ENCODE measurements at regions not wholly inside any gene's neighbourhood (a gene's known extent, or its start where the extent isn't known, plus 50 kb on each side); places are given as distances from the start of the nearest gene placed in this dataset.
"Not testable (repeated sequence)": the region's sequence is repeated elsewhere in the genome, so short reads cannot be mapped to it uniquely, and the experiment has no call there.

- Mint-ChIP-seq H3K4me1 (ENCODE audit: insufficient read depth, unreplicated experiment) (peaks cover 7% of the 10 kb centered on the region), H3K27ac (ENCODE audit: low read depth, unreplicated experiment) (no peak overlapping the region), H3K9me3 (ENCODE audit: unreplicated experiment) (no peaks in the 10 kb centered on the region), H3K27me3 (ENCODE audit: insufficient read depth, unreplicated experiment) (no peaks in the 10 kb centered on the region), H3K4me3 (ENCODE audit: unreplicated experiment) (no peak overlapping the region), H3K36me3 (ENCODE audit: insufficient read depth, unreplicated experiment) (no peaks in the 10 kb centered on the region)
- intact Hi-C loops (cut with micrococcal nuclease): no loop called here
- CTCF ChIA-PET: no interaction called here
- no peak for TF ChIP-seq CTCF (IDR thresholded peaks at IDR 0.05; ENCODE audit: unreplicated experiment)
- POLR2A ChIA-PET: no interaction called here
- DNase-seq (ENCODE audit: unreplicated experiment): no peak
- no TSS peak for BruUV-seq (replicated peaks)
Observed at GRCh38 chr3:22441711-22442110, 690.7 kb upstream of the ZNF385D start.

- Mint-ChIP-seq H3K36me3 (ENCODE audit: insufficient read depth, unreplicated experiment) (no peaks in the 10 kb centered on the region), H3K4me3 (ENCODE audit: unreplicated experiment) (no peak overlapping the region), H3K4me1 (ENCODE audit: insufficient read depth, unreplicated experiment) (peaks cover 7% of the 10 kb centered on the region), H3K27me3 (ENCODE audit: insufficient read depth, unreplicated experiment) (no peaks in the 10 kb centered on the region), H3K27ac (ENCODE audit: low read depth, unreplicated experiment) (no peak overlapping the region), H3K9me3 (ENCODE audit: unreplicated experiment) (no peaks in the 10 kb centered on the region)
- no peak for TF ChIP-seq CTCF (IDR thresholded peaks at IDR 0.05; ENCODE audit: unreplicated experiment)
- ChIA-PET CTCF (no interaction called here), POLR2A (interaction anchor here (1.1 kb wide), 1 partner anchor 24 kb away, joined by 3 read pairs; no protein-coding TSS in a partner anchor)
- DNase-seq (ENCODE audit: unreplicated experiment): no peak
- BruUV-seq (replicated peaks): no TSS peak
- intact Hi-C loops (cut with micrococcal nuclease): no loop called here
Observed at GRCh38 chr3:22443571-22444233, 692.7 kb upstream of the ZNF385D start.

GRCh38 chr3:22445336-22445735, 694.3 kb upstream of the ZNF385D start:
- not testable (repeated sequence) for BruUV-seq (replicated peaks)

GRCh38 chr3:22450786-22451400, 699.9 kb upstream of the ZNF385D start:
- intact Hi-C loops (cut with micrococcal nuclease): no loop called here
- ChIA-PET POLR2A (no interaction called here), CTCF (no interaction called here)
- no peak overlapping the region for H3K4me3 Mint-ChIP-seq (ENCODE audit: unreplicated experiment)
- TF ChIP-seq CTCF (IDR thresholded peaks at IDR 0.05; ENCODE audit: unreplicated experiment): no peak
- no peaks in the 10 kb centered on the region for H3K9me3 Mint-ChIP-seq (ENCODE audit: unreplicated experiment)
- H3K27me3 Mint-ChIP-seq (ENCODE audit: insufficient read depth, unreplicated experiment): no peaks in the 10 kb centered on the region
- DNase-seq (ENCODE audit: unreplicated experiment): no peak
- no peak overlapping the region for H3K27ac Mint-ChIP-seq (ENCODE audit: low read depth, unreplicated experiment)
- H3K36me3 Mint-ChIP-seq (ENCODE audit: insufficient read depth, unreplicated experiment): no peaks in the 10 kb centered on the region
- BruUV-seq (replicated peaks): no TSS peak
- no peaks in the 10 kb centered on the region for H3K4me1 Mint-ChIP-seq (ENCODE audit: insufficient read depth, unreplicated experiment)

More at GRCh38 chr3:22445336-22445735, 694.3 kb upstream of the ZNF385D start:
- H3K9me3 Mint-ChIP-seq (ENCODE audit: unreplicated experiment); DNase-seq (ENCODE audit: unreplicated experiment); H3K4me1 Mint-ChIP-seq (ENCODE audit: insufficient read depth, unreplicated experiment); H3K4me3 Mint-ChIP-seq (ENCODE audit: unreplicated experiment); H3K36me3 Mint-ChIP-seq (ENCODE audit: insufficient read depth, unreplicated experiment); POLR2A ChIA-PET; H3K27me3 Mint-ChIP-seq (ENCODE audit: insufficient read depth, unreplicated experiment); H3K27ac Mint-ChIP-seq (ENCODE audit: low read depth, unreplicated experiment); intact Hi-C loops (cut with micrococcal nuclease); CTCF ChIA-PET: not testable (repeated sequence)

All from MCF 10A (cell line).